HG03039 (cell line): ENCODE measurements at regions not wholly inside any gene's neighbourhood (a gene's known extent, or its start where the extent isn't known, plus 50 kb on each side); places are given as distances from the start of the nearest gene placed in this dataset.

Experiments used
- ATAC-seq: cut with Tn5 transposase; IDR thresholded peaks from one replicate; pipeline ENCODE4 v1.9.1; 2021; ENCODE audit warnings: mild to moderate bottlenecking, moderate library complexity; ENCODE audit not compliant: unreplicated experiment

DNA sequence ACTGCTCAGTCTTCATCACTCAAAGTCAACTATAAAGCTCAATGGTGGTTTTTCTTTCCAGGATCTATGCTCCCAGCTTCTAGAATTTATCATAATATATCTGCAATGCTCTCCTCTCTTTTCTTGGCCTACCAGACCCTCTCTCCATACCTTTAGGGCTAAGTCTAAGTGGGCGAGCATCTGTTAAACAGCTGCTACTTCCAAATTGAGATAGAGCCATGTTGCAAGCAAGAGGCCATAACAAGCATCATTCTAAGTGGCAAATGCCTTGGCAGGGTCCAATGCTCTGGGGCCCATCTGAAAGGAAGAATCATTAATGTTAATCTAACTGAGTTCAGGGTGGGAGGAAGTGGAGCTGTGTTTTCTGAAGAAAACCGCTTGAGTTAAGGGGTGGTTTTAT, 324.0 kb downstream of the TLR4 start:
- ATAC-seq = no peak

DNA sequence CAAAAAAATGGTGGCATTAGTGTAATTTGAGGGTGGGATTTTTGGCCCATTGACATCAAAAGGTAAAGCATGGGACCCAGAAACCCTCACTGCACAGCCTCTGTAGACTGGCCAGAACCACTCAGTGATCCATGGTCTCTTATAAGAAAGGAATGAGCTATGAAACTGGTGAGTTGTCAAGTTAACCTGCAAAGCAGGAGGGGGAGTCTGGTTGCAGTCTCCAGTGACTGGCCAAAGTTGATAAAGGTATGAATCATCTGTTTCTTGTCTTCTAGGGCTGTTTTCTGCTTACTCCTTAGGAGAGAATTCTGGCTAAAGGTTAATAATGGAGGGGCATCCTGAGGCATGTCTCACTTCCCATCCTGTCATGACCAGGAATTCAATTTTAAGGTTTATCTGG, 325.2 kb downstream of the TLR4 start:
- no peak for ATAC-seq

DNA sequence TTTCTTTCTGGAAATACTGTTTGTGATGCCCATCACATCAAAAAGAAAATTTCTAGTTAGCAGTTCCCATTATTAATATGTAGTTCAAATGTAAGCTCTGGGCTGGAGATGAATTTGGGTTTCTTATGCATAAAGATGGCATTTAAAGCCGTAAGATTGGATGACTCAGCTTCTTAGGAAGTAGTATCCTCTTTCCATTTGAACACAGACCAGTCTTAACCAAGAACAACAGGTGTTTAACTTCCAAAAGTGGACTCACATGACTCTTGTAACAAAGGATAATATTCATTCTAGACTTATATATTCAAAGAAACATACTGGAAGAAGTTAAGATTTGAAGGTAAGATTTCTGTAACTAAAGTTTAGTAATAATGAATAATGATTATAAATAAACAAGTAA, 330.5 kb downstream of the TLR4 start:
- ATAC-seq = no peak

DNA sequence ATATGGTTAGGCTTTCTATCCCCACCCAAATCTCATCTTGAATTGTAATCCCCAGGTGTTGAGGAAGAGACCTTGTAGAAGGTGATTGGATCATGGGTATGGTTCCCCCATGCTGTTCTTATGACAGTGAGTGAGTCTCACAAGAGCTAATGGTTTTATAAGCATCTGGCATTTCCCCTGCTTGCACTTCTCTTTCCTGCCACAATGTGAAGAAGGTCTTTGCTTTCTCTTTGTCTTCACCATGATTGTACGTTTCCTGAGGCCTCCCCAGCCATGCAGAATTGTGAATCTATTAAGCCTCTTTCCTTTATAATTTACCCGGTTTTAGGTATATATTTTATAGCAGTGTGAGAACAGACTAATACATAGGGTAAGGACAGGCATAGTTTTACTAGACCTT, 334.5 kb downstream of the TLR4 start:
- no peak for ATAC-seq

DNA sequence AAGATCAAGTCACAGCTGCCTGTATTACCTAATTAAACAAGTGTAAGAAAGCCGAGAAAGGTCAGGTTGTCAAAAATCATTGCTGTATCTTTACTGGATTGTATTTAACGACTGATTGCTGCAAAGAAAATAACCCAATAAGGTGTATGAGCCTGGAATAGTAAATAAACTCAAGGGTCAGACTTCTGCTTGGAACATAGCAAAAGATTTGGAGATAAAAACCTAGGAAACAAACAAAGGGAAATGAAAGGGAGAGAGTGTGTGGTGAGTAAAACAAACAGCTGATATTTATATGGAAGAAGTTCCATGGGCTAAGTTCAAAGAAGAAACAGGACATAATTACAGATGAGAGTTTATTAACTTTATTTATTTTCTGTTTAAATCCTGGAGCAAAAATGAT, 354.0 kb downstream of the TLR4 start:
- no peak for ATAC-seq

DNA sequence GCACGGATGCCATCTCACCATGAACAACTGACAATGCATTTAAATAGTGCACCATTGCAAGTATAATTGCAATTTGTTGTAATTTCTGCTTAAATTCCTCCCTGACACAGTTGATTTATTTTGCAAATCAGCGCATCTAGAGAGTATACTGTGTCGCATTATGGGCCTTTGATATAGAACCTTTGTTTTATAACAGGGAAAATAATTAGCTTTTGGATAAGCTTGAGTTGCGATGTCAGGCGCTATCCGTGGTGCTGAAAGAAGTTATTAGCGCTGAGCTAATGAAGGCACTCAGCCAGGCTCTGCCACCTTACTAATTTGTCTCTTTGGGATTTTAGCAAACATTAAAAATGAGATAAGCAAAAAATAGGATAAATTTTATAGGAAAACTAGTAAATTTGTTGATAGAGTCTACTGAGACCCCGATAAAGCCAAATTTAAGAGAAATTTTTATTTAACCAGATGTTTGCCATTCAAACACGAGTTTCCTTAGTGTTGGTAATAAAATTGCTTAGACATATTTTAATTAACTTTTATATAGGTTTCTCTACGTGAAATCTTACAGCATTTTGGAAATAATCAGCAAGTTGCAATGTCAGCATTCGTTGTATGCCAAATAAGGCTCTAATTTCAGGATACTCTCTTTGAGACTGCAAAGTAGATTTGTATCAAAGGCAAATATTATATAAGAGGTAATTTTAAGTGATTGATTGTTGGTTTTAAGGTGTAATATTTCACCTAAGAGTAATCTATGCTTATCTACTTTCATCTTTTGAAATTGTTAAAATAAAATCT, 355.5 kb downstream of the TLR4 start:
- no peak for ATAC-seq

DNA sequence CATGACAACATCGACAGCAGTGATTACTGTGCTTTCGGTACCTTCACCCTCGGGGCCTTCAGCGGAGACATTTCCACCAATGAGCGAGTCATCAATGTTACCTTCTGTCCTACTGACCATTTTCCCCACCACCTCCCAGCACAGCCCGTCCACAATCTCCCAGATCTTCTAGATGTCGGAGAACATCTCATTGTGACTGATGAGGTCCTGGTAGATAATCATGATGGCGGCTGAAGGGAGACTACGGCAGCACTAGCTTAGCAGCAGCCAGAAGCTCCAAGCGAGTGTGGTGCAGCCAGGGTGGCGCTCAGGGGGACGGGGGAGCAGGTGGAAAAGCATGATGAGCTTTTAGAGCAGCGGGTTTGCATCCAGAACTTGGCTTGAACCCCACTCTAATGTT, 379.0 kb downstream of the TLR4 start:
- no peak for ATAC-seq

DNA sequence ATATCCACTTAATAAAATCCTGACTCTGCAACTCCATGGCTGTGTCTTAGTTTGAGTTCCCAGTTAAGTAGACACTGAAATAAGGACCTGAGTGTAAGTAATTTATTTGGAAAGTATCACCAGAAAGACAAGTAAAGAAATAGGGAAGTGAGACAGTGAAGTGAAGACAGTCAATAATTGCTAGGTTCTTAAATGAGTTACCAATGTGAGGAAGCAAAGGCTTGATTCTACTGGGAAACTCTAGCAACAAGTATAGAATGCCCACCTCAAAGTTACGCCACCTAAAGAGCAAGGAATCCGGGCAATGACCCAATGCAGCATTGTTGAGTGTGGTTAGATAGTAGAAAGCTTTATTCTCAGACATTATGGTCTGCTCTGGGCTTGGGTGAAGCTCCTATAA, 383.9 kb downstream of the TLR4 start:
- no peak for ATAC-seq

DNA sequence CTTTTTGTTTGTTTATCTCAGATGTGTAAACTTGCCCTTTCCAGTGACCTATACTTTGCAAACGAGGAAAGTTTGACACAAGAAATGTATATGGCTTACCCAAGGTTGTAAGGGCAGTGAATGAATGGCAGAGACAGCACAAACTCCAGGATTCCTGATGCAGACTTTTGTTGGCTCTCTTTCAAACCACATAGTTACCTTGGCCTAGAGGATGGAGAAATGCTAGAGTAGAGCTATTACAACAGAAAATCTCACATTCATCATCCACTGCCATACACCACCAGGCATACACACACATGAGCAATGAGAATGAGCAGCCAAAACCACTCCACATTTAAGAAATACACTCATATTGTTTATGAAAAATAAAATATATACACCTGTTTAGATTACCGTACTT, 387.0 kb downstream of the TLR4 start:
- ATAC-seq = no peak

DNA sequence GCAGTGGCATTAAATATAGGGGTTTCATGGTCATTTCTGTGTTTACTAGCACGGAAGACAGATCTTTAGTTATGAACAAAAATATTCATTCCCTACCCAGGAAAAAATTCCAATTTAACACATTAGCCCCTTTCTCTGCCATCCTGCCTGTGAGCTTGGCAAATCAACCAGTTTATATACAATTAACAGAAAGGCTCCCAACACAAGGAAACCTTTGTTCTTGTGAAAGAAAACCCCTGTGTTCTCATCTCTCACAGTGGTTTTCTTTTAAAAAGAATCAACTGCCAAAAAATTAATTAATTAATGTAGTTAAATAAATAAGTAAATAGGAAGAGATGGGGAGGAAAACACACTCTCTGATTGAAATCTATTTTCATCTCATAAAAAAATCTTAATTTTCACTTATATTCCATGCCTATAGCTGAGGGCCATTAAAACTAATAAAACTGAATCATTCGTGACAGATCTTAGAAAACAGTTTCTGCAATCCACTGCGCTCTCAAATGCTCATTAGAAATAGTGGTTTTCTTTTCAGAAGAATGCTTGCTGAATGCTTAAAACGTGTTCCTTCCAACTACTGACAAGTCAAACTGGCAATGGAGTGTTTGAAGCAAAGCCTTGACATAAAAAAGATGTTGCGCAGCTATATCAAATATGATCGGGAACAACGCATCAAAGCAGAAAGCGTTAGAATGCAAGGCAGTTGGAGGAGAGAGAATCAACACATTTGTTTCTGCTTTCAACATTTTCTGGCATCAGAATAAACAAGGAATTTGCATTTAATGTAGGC, 387.7 kb downstream of the TLR4 start:
- ATAC-seq = no peak

DNA sequence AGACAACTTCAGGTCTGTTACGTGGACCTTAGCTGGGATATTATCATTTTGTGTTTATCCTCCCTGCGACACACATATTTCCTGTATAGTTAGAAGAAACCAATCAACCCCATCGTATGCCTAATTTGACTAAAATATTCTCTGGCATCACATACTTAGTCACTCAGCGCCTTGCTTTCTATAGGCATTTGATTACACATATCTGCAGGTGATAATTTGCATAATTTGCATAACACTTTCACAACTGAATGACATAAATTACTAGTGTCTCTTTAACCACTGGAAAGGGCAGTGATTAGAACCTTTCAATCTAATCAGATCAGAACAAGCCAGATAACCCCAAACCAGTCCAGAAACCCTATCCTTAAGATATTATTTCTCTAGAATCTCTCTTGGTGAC, 390.2 kb downstream of the TLR4 start:
- no peak for ATAC-seq

DNA sequence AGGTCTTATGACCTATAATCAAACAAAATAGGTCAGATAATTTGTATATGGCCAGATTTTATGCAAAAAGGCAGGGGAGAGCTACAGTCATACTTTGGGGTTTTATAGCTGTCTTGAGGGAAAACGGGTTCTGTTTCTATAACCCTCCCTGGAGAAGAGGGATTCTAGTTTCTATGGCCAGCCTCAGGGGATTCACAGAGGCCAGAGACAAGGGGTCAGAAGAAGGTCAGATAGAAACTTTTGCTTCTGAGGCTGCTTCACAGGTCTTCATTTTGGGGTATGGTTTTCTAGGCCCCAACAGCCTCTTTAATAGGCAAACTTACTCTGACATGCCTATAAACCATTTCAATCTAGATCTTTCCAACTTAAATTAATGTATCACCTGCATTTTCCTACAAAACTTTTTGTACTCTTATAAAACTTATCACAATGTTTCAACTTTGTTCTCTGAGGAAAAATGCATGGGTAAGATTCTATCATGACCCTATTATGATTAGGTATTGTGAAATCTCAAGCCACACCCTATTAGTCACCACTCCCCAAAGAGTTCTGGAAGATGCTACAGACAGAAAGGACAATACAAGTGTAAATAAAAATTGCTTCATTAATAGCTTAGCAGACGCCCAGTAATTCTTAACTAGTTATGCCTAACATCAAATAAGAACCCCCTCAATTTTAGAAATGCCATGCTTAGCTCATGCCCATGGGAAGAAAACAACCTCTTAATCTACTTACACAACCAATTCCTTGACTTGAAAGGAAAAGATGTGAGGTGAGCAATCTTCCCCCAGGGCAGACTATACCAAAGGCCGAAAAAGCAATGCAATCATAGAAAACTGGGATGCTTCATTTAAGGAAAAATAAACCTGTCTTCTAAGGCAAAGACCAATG, 396.6 kb downstream of the TLR4 start:
- no peak for ATAC-seq

DNA sequence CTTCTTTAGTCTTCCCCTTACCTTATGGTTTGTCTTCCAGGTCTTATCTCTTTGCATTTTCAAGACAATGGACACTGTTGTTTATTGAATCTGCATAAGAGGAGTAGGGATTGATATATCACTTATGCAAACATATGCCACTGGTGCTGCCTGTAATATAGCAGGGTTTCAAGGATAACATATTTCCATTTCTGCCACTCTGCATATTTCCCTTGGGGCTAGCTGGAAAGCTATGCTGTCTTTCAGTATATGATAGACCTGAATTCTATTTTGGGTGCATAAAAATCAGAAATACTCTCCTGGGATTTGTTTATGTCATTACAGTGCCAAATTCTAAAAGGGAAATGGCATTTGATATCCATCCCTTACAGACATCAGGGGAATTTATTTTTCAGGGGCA, 400.2 kb downstream of the TLR4 start:
- ATAC-seq = no peak

DNA sequence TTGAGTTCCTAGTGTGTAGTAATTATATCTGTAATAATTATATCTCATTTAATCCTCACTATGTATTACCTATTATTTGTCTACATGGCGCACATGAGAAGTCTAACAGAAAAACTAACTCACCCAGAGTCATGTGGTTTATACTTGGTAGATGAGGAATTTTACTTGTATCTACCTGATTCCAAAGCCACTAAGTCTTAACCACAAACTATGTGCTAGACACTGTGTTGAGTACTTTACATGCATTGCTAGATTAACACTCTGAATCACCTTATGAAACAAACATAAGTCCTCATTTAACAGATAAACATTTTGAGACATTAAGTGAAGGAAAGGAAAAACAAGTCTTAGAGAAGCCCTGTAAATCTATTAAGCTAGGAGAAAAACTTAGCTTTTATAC, 404.8 kb downstream of the TLR4 start:
- ATAC-seq = no peak

DNA sequence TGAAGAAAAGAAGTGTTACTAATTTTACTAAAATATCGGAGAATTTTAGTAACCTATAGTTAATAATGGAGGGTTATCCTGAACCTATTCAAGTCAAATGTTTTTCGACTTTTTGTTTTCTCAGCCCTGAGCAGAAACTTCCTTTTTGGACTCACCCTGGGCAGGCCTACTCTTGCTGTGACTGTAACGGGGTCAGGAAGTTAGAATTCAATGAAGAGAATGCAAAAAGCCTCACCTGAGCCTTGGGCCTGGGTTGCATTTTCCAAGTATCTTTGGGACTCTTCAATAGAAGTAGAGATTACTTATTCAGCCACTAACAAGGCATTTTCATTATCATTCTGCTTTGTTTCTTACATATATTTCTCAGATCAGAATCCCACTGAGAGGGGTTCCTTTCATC, 405.3 kb downstream of the TLR4 start:
- ATAC-seq = no peak

DNA sequence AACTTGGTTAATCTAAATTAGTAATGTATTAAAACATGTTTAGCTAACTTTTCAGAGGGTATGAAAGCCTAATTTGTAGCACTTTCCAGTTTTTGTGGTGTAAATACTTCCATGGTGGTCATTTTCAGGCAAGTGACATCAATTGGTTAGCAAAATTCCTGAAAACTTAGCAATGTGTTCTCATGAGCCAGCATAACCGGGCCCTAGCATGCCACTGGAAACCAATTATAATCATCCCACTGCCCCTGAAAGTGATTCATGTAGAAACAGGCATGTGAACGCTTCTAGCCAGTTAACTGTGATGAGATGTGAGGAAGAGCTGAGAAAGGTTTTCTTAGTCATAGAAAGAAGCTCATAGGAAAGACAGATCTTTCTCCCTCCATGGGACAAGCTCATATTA, 417.2 kb downstream of the TLR4 start:
- ATAC-seq = no peak

DNA sequence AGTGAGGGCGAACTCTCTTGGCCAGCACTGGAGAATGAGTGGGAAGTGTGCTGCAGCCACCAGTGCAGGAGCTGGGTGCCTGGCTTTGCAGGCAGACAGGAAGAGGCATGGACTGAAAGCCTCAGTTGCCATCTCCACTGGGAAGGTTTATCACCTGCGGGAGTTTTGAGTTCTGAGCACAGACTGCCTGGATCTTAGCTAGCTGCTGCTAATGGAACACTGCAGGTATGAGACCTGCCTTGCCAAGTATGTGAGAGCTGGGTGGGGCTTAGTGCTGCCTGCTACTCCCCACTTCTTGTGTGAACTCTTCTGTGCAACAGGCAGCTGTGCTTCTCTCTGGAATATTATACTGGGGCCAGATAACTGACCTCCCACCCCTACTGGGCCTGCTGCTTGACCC, 424.1 kb downstream of the TLR4 start:
- no peak for ATAC-seq

DNA sequence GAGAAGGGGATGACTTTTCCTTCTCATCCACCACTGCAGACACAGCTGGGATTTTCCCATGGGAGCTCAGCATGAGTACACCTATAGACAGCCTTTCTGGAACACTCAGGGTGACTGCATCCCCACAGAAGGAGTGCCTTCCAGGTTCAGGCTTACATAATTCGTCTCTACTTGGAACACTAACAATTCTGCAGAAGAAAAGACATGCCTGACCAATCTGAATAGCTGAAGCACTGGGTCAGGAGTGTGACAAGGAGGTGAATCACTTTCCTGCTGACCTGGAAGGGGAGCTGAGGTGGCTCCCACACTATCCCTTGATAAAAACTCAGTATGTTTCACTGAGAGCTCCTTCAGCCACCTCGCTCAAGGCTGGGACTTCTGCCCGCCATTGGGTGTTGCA, 425.3 kb downstream of the TLR4 start:
- no peak for ATAC-seq

DNA sequence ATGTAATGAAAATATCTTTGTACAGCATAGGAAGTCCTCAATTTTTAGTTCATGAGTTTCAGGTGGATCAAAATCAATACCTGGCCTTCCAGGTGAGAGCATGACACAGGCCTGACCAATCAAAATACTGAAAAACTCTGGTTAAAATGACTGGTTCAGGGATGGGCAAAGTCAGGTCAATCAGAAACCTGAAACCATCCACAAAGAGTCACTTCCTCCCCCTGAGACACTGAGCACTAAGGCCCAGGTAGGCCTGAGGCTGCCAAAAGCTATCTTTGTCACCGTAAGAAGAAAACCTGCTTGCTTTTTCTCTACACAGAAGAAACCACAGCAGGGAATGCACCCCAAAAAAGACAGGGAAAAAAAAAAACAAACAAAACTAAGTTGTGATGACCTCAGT, 444.8 kb downstream of the TLR4 start:
- no peak for ATAC-seq

DNA sequence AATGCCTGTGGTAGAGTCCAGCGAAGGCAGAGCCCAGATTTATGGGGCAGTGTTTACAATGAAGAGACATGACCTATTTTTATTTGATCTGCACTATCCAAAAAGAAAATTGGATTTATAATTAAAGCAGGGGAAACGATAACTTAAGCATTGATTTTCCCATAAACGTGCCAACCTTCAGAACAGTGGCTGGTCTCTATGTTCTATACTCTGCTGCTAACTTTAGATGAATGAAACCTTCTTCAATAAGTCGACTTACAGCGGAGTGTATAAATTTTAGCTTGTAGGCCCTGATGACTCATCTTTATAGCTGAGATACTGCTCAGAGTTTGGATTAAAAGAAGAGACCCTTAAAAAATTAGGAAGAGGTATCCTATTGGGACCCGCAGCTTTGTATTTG, 452.6 kb downstream of the TLR4 start:
- no peak for ATAC-seq

DNA sequence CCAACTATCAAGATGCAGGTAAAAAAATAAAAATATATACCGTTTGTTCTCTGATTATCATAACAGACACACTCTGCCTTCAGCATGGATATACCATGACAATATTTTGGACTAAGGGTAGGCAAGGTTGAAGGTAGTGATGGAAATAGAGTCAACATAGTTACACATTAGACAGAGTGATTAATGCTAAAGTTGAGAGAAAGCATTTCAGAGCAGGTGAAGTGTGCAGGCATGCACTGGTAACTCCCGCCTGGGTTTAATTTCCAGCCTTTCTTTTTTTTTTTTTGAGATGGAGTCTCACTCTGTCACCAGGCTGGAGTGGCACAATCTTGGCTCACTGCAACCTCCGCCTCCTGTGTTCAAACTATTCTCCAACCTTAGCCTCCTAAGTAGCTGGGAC, 458.5 kb downstream of the TLR4 start:
- no peak for ATAC-seq

DNA sequence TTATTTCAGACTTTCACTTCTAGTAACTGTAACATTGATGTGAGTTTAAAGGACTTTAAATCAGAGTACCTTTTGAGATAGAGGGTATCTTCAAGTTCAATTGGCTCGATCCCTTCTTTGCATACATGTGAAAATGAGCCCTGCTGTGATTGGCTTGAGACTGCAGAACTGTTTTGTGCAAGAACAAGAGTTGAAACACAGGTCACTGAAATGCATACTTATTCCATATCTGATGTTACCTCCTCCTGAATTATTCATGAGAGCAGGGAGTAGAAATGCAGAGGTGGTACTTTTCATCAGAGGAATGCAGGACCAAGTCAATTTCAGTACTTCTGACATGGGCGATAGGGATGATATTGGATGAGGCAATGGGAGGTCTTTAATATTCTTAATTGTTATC, 459.5 kb downstream of the TLR4 start:
- ATAC-seq = no peak
